ENCODE measurements at regions not wholly inside any gene's neighbourhood (a gene's known extent, or its start where the extent isn't known, plus 50 kb on each side); places are given as distances from the start of the nearest gene placed in this dataset.

- Histone ChIP-seq H3K4me2 (ENCODE audit: low read depth, low read length) (no peak overlapping the region), H3K9me1 (ENCODE audit: insufficient read depth, low read length) (no peaks in the 10 kb centered on the region), H2BK15ac (ENCODE audit: low read depth, low read length) (no peak overlapping the region), H3K14ac (replicated peaks; ENCODE audit: low read depth, low read length) (no peak overlapping the region), H3K23ac (ENCODE audit: low read depth, low read length) (no peak overlapping the region), H3K36me3 (ENCODE audit: control insufficient read depth, insufficient read depth, low read length) (no peaks in the 10 kb centered on the region), H2AFZ (replicated peaks; ENCODE audit: low read length, poor library complexity) (no peak overlapping the region), H3K27ac (ENCODE audit: insufficient read depth, low read length) (no peak overlapping the region), H3K4ac (ENCODE audit: low read depth, low read length) (no peak overlapping the region), H2AK5ac (ENCODE audit: low read depth, low read length) (no peak overlapping the region), H2BK120ac (ENCODE audit: low read depth, low read length) (no peak overlapping the region), H3K27me3 (ENCODE audit: control insufficient read depth, insufficient read depth, low read length) (peaks cover 55% of the 10 kb centered on the region), H4K91ac (ENCODE audit: insufficient read depth, low read depth, low read length) (no peak overlapping the region), H3K18ac (ENCODE audit: low read depth, low read length) (no peak overlapping the region), H3K56ac (ENCODE audit: extremely low read depth, insufficient read depth, low read length) (no peak overlapping the region), H3K4me1 (ENCODE audit: control insufficient read depth, insufficient read depth, low read length) (no peaks in the 10 kb centered on the region), H3K4me3 (ENCODE audit: insufficient read depth, low read depth, low read length) (no peak overlapping the region), H2BK5ac (ENCODE audit: low read depth, low read length, poor library complexity, severe bottlenecking) (no peak overlapping the region), H4K20me1 (ENCODE audit: insufficient read depth, low read length) (no peaks in the 10 kb centered on the region), H4K5ac (ENCODE audit: low read depth, low read length) (no peak overlapping the region), H3K9me3 (ENCODE audit: control insufficient read depth, insufficient read depth, low read length) (peaks cover 2% of the 10 kb centered on the region; the same call in 1 of the 2 replicates), H3K79me1 (ENCODE audit: low read depth in 1 of 2, low read length in 2 of 2) (no peaks in the 10 kb centered on the region), H2AK9ac (replicated peaks; ENCODE audit: low read depth, low read length, poor library complexity) (no peak overlapping the region), H4K8ac (ENCODE audit: low read depth in 2 of 2, low read length in 2 of 2) (no peak overlapping the region), H3K9ac (ENCODE audit: low read depth, low read length) (no peak overlapping the region), H2BK20ac (ENCODE audit: low read depth, low read length) (no peak overlapping the region)
- TF ChIP-seq RFX5 (IDR thresholded peaks at IDR 0.05; ENCODE audit: low read depth, low read length) (no peak), RCOR1 (IDR thresholded peaks at IDR 0.05; ENCODE audit: insufficient replicate concordance, low read length) (no peak), MXI1 (IDR thresholded peaks at IDR 0.05; ENCODE audit: borderline replicate concordance, low read depth, low read length) (no peak), FOS (IDR thresholded peaks at IDR 0.05; ENCODE audit: low read depth, low read length) (no peak), NFE2L2 (IDR thresholded peaks at IDR 0.05; ENCODE audit: low read depth, low read length) (no peak)
- dilution Hi-C loops (cut with HindIII; ENCODE audit: low sequenced_read_pairs, unreplicated experiment) = no loop called here
- BruUV-seq (replicated peaks) = no TSS peak
- WGBS, 2 experiments (ENCODE audit: extremely low coverage in 2 of 2, insufficient read length in 1 of 2) = no CpG with 5 or more reads among the region's 7 CpGs
- ChIA-PET CTCF (no interaction called here), POLR2A (ENCODE audit: unreplicated experiment) (no interaction called here)
- DNase-seq (no peak), ATAC-seq (ENCODE audit: low read depth) (no peak)
- intact Hi-C loops (cut with micrococcal nuclease) = no loop called here
- in situ Hi-C loops (cut with MboI; ENCODE audit: low sequenced_read_pairs) = no loop called here
These were observed 72.6 kb upstream of the CDH5 start for GRCh38 chr16:66293932-66294331.
